GM18502 (cell line): ENCODE measurements at regions not wholly inside any gene's neighbourhood (a gene's known extent, or its start where the extent isn't known, plus 50 kb on each side); places are given as distances from the start of the nearest gene placed in this dataset.

Source experiments
- ATAC-seq: cut with Tn5 transposase; IDR thresholded peaks from one replicate; pipeline ENCODE4 v1.9.1; 2021; ENCODE audit warnings: mild to moderate bottlenecking; ENCODE audit not compliant: unreplicated experiment, poor library complexity

GRCh38 chr16:17830651-17831050, 359.9 kb upstream of the XYLT1 start:
- no peak for ATAC-seq

- ATAC-seq: no peak
Observed at GRCh38 chr16:17829811-17830210, 359.1 kb upstream of the XYLT1 start.

GRCh38 chr16:17828012-17828411, 357.3 kb upstream of the XYLT1 start:
- ATAC-seq: no peak

- ATAC-seq: no peak
Observed at GRCh38 chr16:17827313-17827712, 356.6 kb upstream of the XYLT1 start.

GRCh38 chr16:17817943-17818342, 347.2 kb upstream of the XYLT1 start:
- ATAC-seq: no peak

GRCh38 chr16:17817260-17817659, 346.5 kb upstream of the XYLT1 start:
- ATAC-seq: no peak

- ATAC-seq: no peak
Observed at GRCh38 chr16:17812771-17813170, 342.0 kb upstream of the XYLT1 start.

- no peak for ATAC-seq
Observed at GRCh38 chr16:17804857-17805256, 334.1 kb upstream of the XYLT1 start.

- ATAC-seq: no peak
Observed at GRCh38 chr16:17803625-17804410, 333.1 kb upstream of the XYLT1 start.

- ATAC-seq: no peak
Observed at GRCh38 chr16:17802571-17802970, 331.8 kb upstream of the XYLT1 start.

GRCh38 chr16:17801068-17801467, 330.3 kb upstream of the XYLT1 start:
- no peak for ATAC-seq

- ATAC-seq: no peak
Observed at GRCh38 chr16:17798716-17799115, 328.0 kb upstream of the XYLT1 start.

- ATAC-seq: no peak
Observed at GRCh38 chr16:17793354-17793753, 322.6 kb upstream of the XYLT1 start.

GRCh38 chr16:17784073-17784472, 313.3 kb upstream of the XYLT1 start:
- ATAC-seq: no peak

GRCh38 chr16:17780181-17780580, 309.4 kb upstream of the XYLT1 start:
- no peak for ATAC-seq

GRCh38 chr16:17777408-17777863, 306.7 kb upstream of the XYLT1 start:
- no peak for ATAC-seq

- no peak for ATAC-seq
Observed at GRCh38 chr16:17776888-17777287, 306.1 kb upstream of the XYLT1 start.

- no peak for ATAC-seq
Observed at GRCh38 chr16:17776465-17776864, 305.7 kb upstream of the XYLT1 start.

- no peak for ATAC-seq
Observed at GRCh38 chr16:17775061-17775460, 304.3 kb upstream of the XYLT1 start.

- no peak for ATAC-seq
Observed at GRCh38 chr16:17773698-17774101, 302.9 kb upstream of the XYLT1 start.

- ATAC-seq: no peak
Observed at GRCh38 chr16:17770104-17770503, 299.3 kb upstream of the XYLT1 start.

GRCh38 chr16:17769065-17769464, 298.3 kb upstream of the XYLT1 start:
- no peak for ATAC-seq
